H1 (cell line): ENCODE measurements at regions not wholly inside any gene's neighbourhood (a gene's known extent, or its start where the extent isn't known, plus 50 kb on each side); places are given as distances from the start of the nearest gene placed in this dataset.

Source experiments
- CBX5 ChIP-seq: fragments of 300-800, 300-1000 bp; sonication (generic); IDR thresholded peaks from 2 replicates; pipeline ENCODE4 v1.7.1; 2016; ENCODE audit warnings: antibody characterized with exemption, low read length, low read depth
- CHD1 ChIP-seq: IDR thresholded peaks from 2 replicates; pipeline ENCODE4 v1.6.1; 2012; ENCODE audit warnings: low read depth, low read length, improper control_type of control experiment
- CHD2 ChIP-seq: IDR thresholded peaks from 2 replicates; pipeline ENCODE4 v1.6.1; 2012; ENCODE audit warnings: low read length, improper control_type of control experiment
- CREB1 ChIP-seq: IDR thresholded peaks from 2 replicates; pipeline ENCODE4 v1.6.1; 2012; ENCODE audit warnings: inconsistent platforms
- CTBP2 ChIP-seq: IDR thresholded peaks from 2 replicates; pipeline ENCODE4 v1.7.0; 2011; ENCODE audit warnings: borderline replicate concordance, mild to moderate bottlenecking, moderate library complexity, mixed read lengths, low read length; ENCODE audit not compliant: insufficient read depth, insufficient read length
- EP300 ChIP-seq, 2 experiments: IDR thresholded peaks; 1 replicate in 1 of 2; 2 replicates in 1 of 2; pipeline ENCODE4 v1.6.1; 2011 to 2012; ENCODE audit warnings: low read depth in 2 of 2, low read length in 2 of 2, mild to moderate bottlenecking in 2 of 2, borderline replicate concordance in 1 of 2, inconsistent platforms in 1 of 2, moderate library complexity in 1 of 2
- EZH2 ChIP-seq: fragments of 200-600 bp; sonication (generic); IDR thresholded peaks from 2 replicates; pipeline ENCODE4 v1.7.1; 2012; ENCODE audit warnings: low read depth, mild to moderate bottlenecking, moderate library complexity, low read length, inconsistent platforms; ENCODE audit not compliant: severe bottlenecking
- HDAC2 ChIP-seq, 2 experiments: fragments of 300-600 bp in 1 of 2; sonication (generic) in 1 of 2; IDR thresholded peaks; 2 replicates each; pipeline ENCODE4 v1.6.1; 2011 to 2012; ENCODE audit warnings: low read depth in 2 of 2, low read length in 2 of 2, mild to moderate bottlenecking in 2 of 2, moderate library complexity in 2 of 2, borderline replicate concordance in 1 of 2, inconsistent platforms in 1 of 2
- HDAC6 ChIP-seq: IDR thresholded peaks from one replicate; pipeline ENCODE4 v1.7.1; 2012; ENCODE audit warnings: low read depth, mild to moderate bottlenecking, inconsistent platforms, low read length, moderate library complexity
- MAFK ChIP-seq: IDR thresholded peaks from 2 replicates; pipeline ENCODE4 v1.6.1; 2012; ENCODE audit warnings: low read depth, mild to moderate bottlenecking, improper control_type of control experiment, low read length
- NRF1 ChIP-seq: IDR thresholded peaks from 2 replicates; pipeline ENCODE4 v1.6.1; 2011; ENCODE audit warnings: mild to moderate bottlenecking, low read depth, low read length, improper control_type of control experiment
- RAD21 ChIP-seq, 2 experiments: IDR thresholded peaks in 1 of 2; conservative IDR thresholded peaks in 1 of 2; 2 replicates each; pipeline ENCODE4 v1.6.1; 2011; ENCODE audit warnings: low read depth in 2 of 2, low read length in 2 of 2, improper control_type of control experiment in 1 of 2, inconsistent platforms in 1 of 2, mild to moderate bottlenecking in 1 of 2, moderate library complexity in 1 of 2
- RBBP5 ChIP-seq: IDR thresholded peaks from 2 replicates; pipeline ENCODE4 v1.7.1; 2012; ENCODE audit warnings: low read depth, mild to moderate bottlenecking, inconsistent platforms, low read length, moderate library complexity, borderline replicate concordance
- RFX5 ChIP-seq: IDR thresholded peaks from 2 replicates; pipeline ENCODE4 v1.6.1; 2011; ENCODE audit warnings: low read depth, low read length, improper control_type of control experiment, borderline replicate concordance
- SAP30 ChIP-seq: fragments of 300-600 bp; sonication (generic); IDR thresholded peaks from 2 replicates; pipeline ENCODE4 v1.7.1; 2012; ENCODE audit warnings: low read length, moderate library complexity, mild to moderate bottlenecking, inconsistent platforms; ENCODE audit not compliant: insufficient read depth, insufficient replicate concordance
- TAF7 ChIP-seq: optimal IDR thresholded peaks from 2 replicates; pipeline ENCODE3; 2011; ENCODE audit warnings: low read depth, mild to moderate bottlenecking, inconsistent platforms, low read length, moderate library complexity, borderline replicate concordance
- TCF12 ChIP-seq: IDR thresholded peaks from 2 replicates; pipeline ENCODE4 v1.6.1; 2011; ENCODE audit warnings: low read depth, mild to moderate bottlenecking, low read length
- TF ChIP-seq, protein P1 (sequence below): IDR thresholded peaks from 2 replicates; pipeline ENCODE4 v1.6.1; 2011; ENCODE audit warnings: low read length, improper control_type of control experiment
- TF ChIP-seq, protein P2 (sequence below): IDR thresholded peaks from 2 replicates; pipeline ENCODE4 v1.6.1; 2011; ENCODE audit warnings: low read depth, mild to moderate bottlenecking, low read length; ENCODE audit not compliant: insufficient read depth
- TF ChIP-seq, protein P3 (sequence below), 3 experiments: IDR thresholded peaks; 1 replicate in 2 of 3; 2 replicates in 1 of 3; pipeline versions ENCODE4 v1.5.1 to v1.6.1; 2011; ENCODE audit warnings: low read length in 3 of 3, mild to moderate bottlenecking in 3 of 3, inconsistent platforms in 2 of 3, low read depth in 1 of 3, moderate library complexity in 1 of 3; ENCODE audit not compliant: insufficient read depth in 1 of 3; ENCODE audit errors: control extremely low read depth in 1 of 3

DNA sequence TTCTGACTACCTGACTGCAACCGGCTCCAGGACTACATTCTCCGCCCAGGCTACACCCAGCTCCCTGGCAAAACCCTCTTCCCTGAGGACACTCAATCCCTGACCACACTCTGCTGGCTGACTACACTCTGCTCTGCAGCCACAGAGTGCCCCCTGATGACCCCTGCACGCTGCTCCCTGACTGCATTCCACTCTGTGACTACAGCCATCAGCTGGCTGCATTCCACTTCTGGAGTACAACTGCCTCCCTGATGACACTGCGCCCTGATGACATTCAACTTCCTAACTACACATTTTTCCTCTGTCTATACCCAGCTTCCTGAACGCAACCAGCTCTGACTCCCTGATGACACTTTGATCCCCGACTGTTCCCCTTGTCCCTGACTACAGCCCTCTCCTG, 71.3 kb upstream of the NRXN1 start (continued):
- no peak for TF ChIP-seq EZH2
- no peak for TF ChIP-seq CBX5
- TF ChIP-seq EP300 (IDR thresholded peaks at IDR 0.05; ENCODE audit: borderline replicate concordance in 1 of 2, low read depth in 2 of 2, low read length in 2 of 2): no peak
- TF ChIP-seq CTBP2: no peak
- no peak for TF ChIP-seq RFX5
- TF ChIP-seq CHD1: no peak
- no peak for TF ChIP-seq HDAC6
- no peak for TF ChIP-seq CREB1
- no peak for TF ChIP-seq HDAC2 (IDR thresholded peaks at IDR 0.05; ENCODE audit: borderline replicate concordance in 1 of 2, low read depth in 2 of 2, low read length in 2 of 2)
- TF ChIP-seq NRF1: no peak
- TF ChIP-seq RAD21 (IDR thresholded peaks at IDR 0.05 in 1 of 2, conservative IDR thresholded peaks at IDR 0.05 in 1 of 2; ENCODE audit: low read depth in 2 of 2, low read length in 2 of 2): peak; percentile 57 to 60
- TF ChIP-seq TAF7: no peak
- TF ChIP-seq, protein P1, sequence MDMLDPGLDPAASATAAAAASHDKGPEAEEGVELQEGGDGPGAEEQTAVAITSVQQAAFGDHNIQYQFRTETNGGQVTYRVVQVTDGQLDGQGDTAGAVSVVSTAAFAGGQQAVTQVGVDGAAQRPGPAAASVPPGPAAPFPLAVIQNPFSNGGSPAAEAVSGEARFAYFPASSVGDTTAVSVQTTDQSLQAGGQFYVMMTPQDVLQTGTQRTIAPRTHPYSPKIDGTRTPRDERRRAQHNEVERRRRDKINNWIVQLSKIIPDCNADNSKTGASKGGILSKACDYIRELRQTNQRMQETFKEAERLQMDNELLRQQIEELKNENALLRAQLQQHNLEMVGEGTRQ: no peak
- no peak for TF ChIP-seq SAP30
- TF ChIP-seq, protein P2, sequence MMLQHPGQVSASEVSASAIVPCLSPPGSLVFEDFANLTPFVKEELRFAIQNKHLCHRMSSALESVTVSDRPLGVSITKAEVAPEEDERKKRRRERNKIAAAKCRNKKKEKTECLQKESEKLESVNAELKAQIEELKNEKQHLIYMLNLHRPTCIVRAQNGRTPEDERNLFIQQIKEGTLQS: no peak
- TF ChIP-seq, protein P3, sequence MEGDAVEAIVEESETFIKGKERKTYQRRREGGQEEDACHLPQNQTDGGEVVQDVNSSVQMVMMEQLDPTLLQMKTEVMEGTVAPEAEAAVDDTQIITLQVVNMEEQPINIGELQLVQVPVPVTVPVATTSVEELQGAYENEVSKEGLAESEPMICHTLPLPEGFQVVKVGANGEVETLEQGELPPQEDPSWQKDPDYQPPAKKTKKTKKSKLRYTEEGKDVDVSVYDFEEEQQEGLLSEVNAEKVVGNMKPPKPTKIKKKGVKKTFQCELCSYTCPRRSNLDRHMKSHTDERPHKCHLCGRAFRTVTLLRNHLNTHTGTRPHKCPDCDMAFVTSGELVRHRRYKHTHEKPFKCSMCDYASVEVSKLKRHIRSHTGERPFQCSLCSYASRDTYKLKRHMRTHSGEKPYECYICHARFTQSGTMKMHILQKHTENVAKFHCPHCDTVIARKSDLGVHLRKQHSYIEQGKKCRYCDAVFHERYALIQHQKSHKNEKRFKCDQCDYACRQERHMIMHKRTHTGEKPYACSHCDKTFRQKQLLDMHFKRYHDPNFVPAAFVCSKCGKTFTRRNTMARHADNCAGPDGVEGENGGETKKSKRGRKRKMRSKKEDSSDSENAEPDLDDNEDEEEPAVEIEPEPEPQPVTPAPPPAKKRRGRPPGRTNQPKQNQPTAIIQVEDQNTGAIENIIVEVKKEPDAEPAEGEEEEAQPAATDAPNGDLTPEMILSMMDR (IDR thresholded peaks at IDR 0.05; ENCODE audit: control extremely low read depth in 1 of 3, insufficient read depth in 1 of 3, low read depth in 1 of 3, low read length in 3 of 3): peak; percentile 15 to 27 (median 25); a peak in 3 of 4 replicates
- 0 out of 2 replicates have a peak, but pooled peaks have one; percentile 24 for TF ChIP-seq RBBP5
- no peak for TF ChIP-seq TCF12
- TF ChIP-seq CHD2: no peak
- no peak for TF ChIP-seq MAFK
